ENCODE measurements at regions not wholly inside any gene's neighbourhood (a gene's known extent, or its start where the extent isn't known, plus 50 kb on each side); places are given as distances from the start of the nearest gene placed in this dataset.

GRCh38 chr1:42012852-42013251 lies 94.1 kb upstream of the HIVEP3 start:
- TF ChIP-seq POLR2AphosphoS5 (IDR thresholded peaks at IDR 0.05), result no peak
- TF ChIP-seq POLR2A (IDR thresholded peaks at IDR 0.05), result no peak
- no peak for TF ChIP-seq EP300 (IDR thresholded peaks at IDR 0.05)
- no peak for TF ChIP-seq CTCF (IDR thresholded peaks at IDR 0.05)

GRCh38 chr1:42010381-42010780 lies 91.7 kb upstream of the HIVEP3 start:
- no peak overlapping the region for H3K27ac ChIP-seq
- H3K9me3 ChIP-seq, result no peaks in the 10 kb centered on the region
- no peaks in the 10 kb centered on the region for H3K27me3 ChIP-seq
- peaks cover 0 to 4% (median 0%) of the 10 kb centered on the region in 3 donors for H3K4me1 ChIP-seq
- no peak for ATAC-seq
- TF ChIP-seq POLR2AphosphoS5 (IDR thresholded peaks at IDR 0.05) (no peak), POLR2A (IDR thresholded peaks at IDR 0.05) (no peak), EP300 (IDR thresholded peaks at IDR 0.05) (no peak), CTCF (IDR thresholded peaks at IDR 0.05) (no peak)
- H3K4me3 ChIP-seq, result no peak overlapping the region
- no peaks in the 10 kb centered on the region for H3K36me3 ChIP-seq

More at GRCh38 chr1:42012852-42013251, 94.1 kb upstream of the HIVEP3 start:
- peaks cover 0 to 4% (median 0%) of the 10 kb centered on the region in 3 donors for H3K9me3 ChIP-seq
- H3K4me3 ChIP-seq, result no peak overlapping the region
- no peak for ATAC-seq
- WGBS, 2 donors (ENCODE audit: low coverage in 1 of 2), result 71 to 100% methylated on average over 1 of the region's 1 CpG
- peaks cover 0 to 4% (median 0%) of the 10 kb centered on the region in 3 donors for H3K4me1 ChIP-seq
- H3K36me3 ChIP-seq, result no peaks in the 10 kb centered on the region
- no peak overlapping the region for H3K27ac ChIP-seq
- no peaks in the 10 kb centered on the region for H3K27me3 ChIP-seq

- no peaks in the 10 kb centered on the region for H3K4me1 ChIP-seq
- TF ChIP-seq EP300 (IDR thresholded peaks at IDR 0.05) (no peak), POLR2AphosphoS5 (IDR thresholded peaks at IDR 0.05) (no peak), CTCF (IDR thresholded peaks at IDR 0.05) (no peak), POLR2A (IDR thresholded peaks at IDR 0.05) (no peak)
- H3K9me3 ChIP-seq, result no peaks in the 10 kb centered on the region
- H3K27me3 ChIP-seq, result no peaks in the 10 kb centered on the region
- H3K4me3 ChIP-seq, result no peak overlapping the region
- 42 to 79% methylated on average over 1 to 2 of the region's 2 CpGs for WGBS, 2 donors (ENCODE audit: low coverage in 1 of 2)
- H3K36me3 ChIP-seq, result no peaks in the 10 kb centered on the region
- ATAC-seq, result no peak
- no peak overlapping the region for H3K27ac ChIP-seq
Measured at GRCh38 chr1:42008264-42008663, 89.5 kb upstream of the HIVEP3 start.

GRCh38 chr1:42006836-42007235 lies 88.1 kb upstream of the HIVEP3 start:
- WGBS, 2 donors (ENCODE audit: low coverage in 1 of 2), result 55 to 91% methylated on average over 2 to 3 of the region's 3 CpGs
- no peaks in the 10 kb centered on the region for H3K27me3 ChIP-seq
- no peaks in the 10 kb centered on the region for H3K36me3 ChIP-seq
- H3K27ac ChIP-seq, result no peak overlapping the region
- TF ChIP-seq EP300 (IDR thresholded peaks at IDR 0.05) (no peak), POLR2A (IDR thresholded peaks at IDR 0.05) (no peak), POLR2AphosphoS5 (IDR thresholded peaks at IDR 0.05) (no peak), CTCF (IDR thresholded peaks at IDR 0.05) (no peak)
- no peaks in the 10 kb centered on the region for H3K4me1 ChIP-seq
- no peak for ATAC-seq
- H3K4me3 ChIP-seq, result no peak overlapping the region
- no peaks in the 10 kb centered on the region for H3K9me3 ChIP-seq

- no peaks in the 10 kb centered on the region for H3K4me1 ChIP-seq
- TF ChIP-seq POLR2A (IDR thresholded peaks at IDR 0.05) (no peak), EP300 (IDR thresholded peaks at IDR 0.05) (no peak), CTCF (IDR thresholded peaks at IDR 0.05) (no peak), POLR2AphosphoS5 (IDR thresholded peaks at IDR 0.05) (no peak)
- H3K4me3 ChIP-seq, result no peak overlapping the region
- no peak overlapping the region for H3K27ac ChIP-seq
- 79 to 80% methylated on average over 2 of the region's 2 CpGs for whole genome bisulfite sequencing, 2 donors (ENCODE audit: low coverage in 1 of 2)
- H3K27me3 ChIP-seq, result no peaks in the 10 kb centered on the region
- no peaks in the 10 kb centered on the region for H3K36me3 ChIP-seq
- H3K9me3 ChIP-seq, result no peaks in the 10 kb centered on the region
- no peak for ATAC-seq
Measured at GRCh38 chr1:42006093-42006492, 87.4 kb upstream of the HIVEP3 start.
